ENCODE measurements at regions not wholly inside any gene's neighbourhood (a gene's known extent, or its start where the extent isn't known, plus 50 kb on each side); places are given as distances from the start of the nearest gene placed in this dataset.

DNA sequence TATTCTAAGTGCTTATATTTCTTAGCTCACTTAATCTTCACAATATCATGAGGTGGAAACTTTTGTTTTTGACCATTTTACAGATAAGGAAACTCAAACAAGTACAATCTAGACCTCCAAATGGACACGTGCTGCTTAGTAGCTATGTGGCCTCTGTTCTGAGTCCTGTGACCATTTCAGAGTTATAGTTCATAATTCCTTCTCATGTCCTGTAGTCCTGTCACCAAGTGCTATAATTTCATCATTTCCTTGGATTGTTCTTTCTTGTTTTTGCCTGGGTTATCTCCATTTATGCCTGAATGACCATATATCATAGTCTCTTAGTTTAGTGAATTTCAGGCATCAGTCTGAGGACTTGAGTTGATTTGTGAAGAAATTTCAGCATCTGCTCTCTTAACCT, 91.7 kb downstream of the NUP35 start:
- TF ChIP-seq EZH2phosphoT487 (IDR thresholded peaks at IDR 0.05; ENCODE audit: borderline replicate concordance) (no peak), POLR2A (IDR thresholded peaks at IDR 0.05; ENCODE audit: borderline replicate concordance, extremely low read depth, insufficient read depth, insufficient read length) (no peak), SIN3A (IDR thresholded peaks at IDR 0.05; ENCODE audit: low read depth) (no peak), CTCF (IDR thresholded peaks at IDR 0.05 in 2 of 3, conservative IDR thresholded peaks at IDR 0.05 in 1 of 3; ENCODE audit: borderline replicate concordance in 1 of 3, insufficient read depth in 1 of 3, low read depth in 2 of 3, low read length in 2 of 3) (no peak), RAD21 (IDR thresholded peaks at IDR 0.05; ENCODE audit: low read depth) (no peak), EZH2 (IDR thresholded peaks at IDR 0.05) (no peak), ZNF274 (IDR thresholded peaks at IDR 0.05; ENCODE audit: low read depth, low read length) (no peak), YY1 (IDR thresholded peaks at IDR 0.05; ENCODE audit: extremely low read depth, insufficient replicate concordance, low read depth, low read length) (no peak)
